Natural killer cell (primary cell): ENCODE measurements at regions not wholly inside any gene's neighbourhood (a gene's known extent, or its start where the extent isn't known, plus 50 kb on each side); places are given as distances from the start of the nearest gene placed in this dataset.

Source experiments
- ATAC-seq, 3 donors: fragments of 150-1000 bp in 2 of 3; fragments of 200-7000 bp in 1 of 3; cut with Tn5 transposase; 1 replicate in 1 of 3; 2 replicates in 2 of 3; pipeline ENCODE4 v1.10.0; 2021; ENCODE audit warnings: mild to moderate bottlenecking in 2 of 3, moderate library complexity in 2 of 3
- DNase-seq, 2 donors: peaks; one replicate each; pipeline versions ENCODE4 v3.0.0 to v3.0.0-alpha.2; 2013 to 2021; ENCODE audit warnings: mixed read lengths in 1 of 2
- H3K27ac ChIP-seq: one replicate; pipeline ENCODE4 v1.5.1; 2013; ENCODE audit warnings: mild to moderate bottlenecking, low read length
- H3K27me3 ChIP-seq: one replicate; pipeline ENCODE4 v1.6.1; 2013; ENCODE audit warnings: low read length; ENCODE audit not compliant: control insufficient read depth, insufficient read depth
- H3K36me3 ChIP-seq: one replicate; pipeline ENCODE4 v1.6.1; 2013; ENCODE audit warnings: low read length; ENCODE audit not compliant: control insufficient read depth, insufficient read depth
- H3K4me1 ChIP-seq: one replicate; pipeline ENCODE4 v1.6.1; 2013; ENCODE audit warnings: low read length; ENCODE audit not compliant: control insufficient read depth, insufficient read depth
- H3K4me3 ChIP-seq: one replicate; pipeline ENCODE4 v1.5.1; 2013; ENCODE audit warnings: low read length
- H3K9me3 ChIP-seq: one replicate; pipeline ENCODE4 v1.6.1; 2013; ENCODE audit warnings: low read length; ENCODE audit not compliant: control insufficient read depth, insufficient read depth
- H3K27ac Mint-ChIP-seq, 2 donors: one replicate each; pipeline ENCODE4 v1.8.0; 2022; ENCODE audit warnings: mild to moderate bottlenecking in 2 of 2, mixed read lengths in 2 of 2, moderate library complexity in 1 of 2
- H3K27me3 Mint-ChIP-seq, 2 donors: one replicate each; pipeline ENCODE4 v1.8.0; 2022; ENCODE audit warnings: low read depth in 2 of 2, mixed read lengths in 2 of 2
- H3K36me3 Mint-ChIP-seq: one replicate; pipeline ENCODE4 v1.8.0; 2022; ENCODE audit warnings: mixed read lengths
- H3K4me1 Mint-ChIP-seq, 2 donors: one replicate each; pipeline ENCODE4 v1.8.0; 2022; ENCODE audit warnings: mixed read lengths in 2 of 2
- H3K4me3 Mint-ChIP-seq: one replicate; pipeline ENCODE4 v1.8.0; 2022; ENCODE audit warnings: mild to moderate bottlenecking, moderate library complexity, mixed read lengths
- H3K9me3 Mint-ChIP-seq, 2 donors: one replicate each; pipeline ENCODE4 v1.8.0; 2022; ENCODE audit warnings: mixed read lengths in 2 of 2
- CTCF ChIP-seq: fragments of 200-600 bp; IDR thresholded peaks from one replicate; pipeline ENCODE4 v1.8.0; 2022; ENCODE audit warnings: antibody characterized with exemption
- WGBS: methylation state at CpG from one replicate; pipeline ENCODE4 v1.1.7; 2013; ENCODE audit warnings: missing lambda C conversion rate; ENCODE audit not compliant: insufficient coverage; 5-methylcytosine and 5-hydroxymethylcytosine counted together
- intact Hi-C: fragments of 100-400 bp; cut with micrococcal nuclease; formaldehyde crosslinking; loops from one replicate; pipeline ENCODE4 v1.14.2; 2022

- no peaks in the 10 kb centered on the region for H3K9me3 Mint-ChIP-seq
- no peaks in the 10 kb centered on the region for H3K4me1 Mint-ChIP-seq
- intact Hi-C loops: no loop called here
- ATAC-seq (no peak), DNase-seq (no peak)
- no peak overlapping the region for H3K4me3 ChIP-seq
- H3K9me3 ChIP-seq: no peaks in the 10 kb centered on the region
- H3K36me3 Mint-ChIP-seq: no peaks in the 10 kb centered on the region
- no peaks in the 10 kb centered on the region for H3K27me3 ChIP-seq
- H3K27me3 Mint-ChIP-seq: peaks cover 6 to 12% of the 10 kb centered on the region in 2 donors
- no peaks in the 10 kb centered on the region for H3K36me3 ChIP-seq
- no peak overlapping the region for H3K27ac Mint-ChIP-seq
- no peaks in the 10 kb centered on the region for H3K4me1 ChIP-seq
- no peak overlapping the region for H3K4me3 Mint-ChIP-seq
- no peak overlapping the region for H3K27ac ChIP-seq
- no peak for TF ChIP-seq CTCF
Observed at GRCh38 chr6:71387179-71387578, 98.6 kb downstream of the OGFRL1 start.

GRCh38 chr6:71388068-71388744 is 99.6 kb downstream of the OGFRL1 start:
- intact Hi-C loops: no loop called here
- no peak for TF ChIP-seq CTCF
- no CpG with 5 or more reads among the region's 1 CpG for WGBS
- Histone ChIP-seq H3K27ac (no peak overlapping the region), H3K36me3 (no peaks in the 10 kb centered on the region), H3K4me1 (no peaks in the 10 kb centered on the region), H3K9me3 (no peaks in the 10 kb centered on the region), H3K4me3 (no peak overlapping the region), H3K27me3 (no peaks in the 10 kb centered on the region)
- Mint-ChIP-seq H3K9me3 (no peaks in the 10 kb centered on the region), H3K4me3 (no peak overlapping the region), H3K27ac (no peak overlapping the region), H3K27me3 (peaks cover 6 to 13% of the 10 kb centered on the region in 2 donors), H3K36me3 (no peaks in the 10 kb centered on the region), H3K4me1 (no peaks in the 10 kb centered on the region)
- no peak for DNase-seq
- no peak for ATAC-seq

GRCh38 chr6:71388856-71389527 is 100.4 kb downstream of the OGFRL1 start:
- Mint-ChIP-seq H3K4me1 (no peaks in the 10 kb centered on the region), H3K27ac (no peak overlapping the region), H3K4me3 (no peak overlapping the region), H3K36me3 (no peaks in the 10 kb centered on the region), H3K27me3 (peaks cover 6 to 13% of the 10 kb centered on the region in 2 donors), H3K9me3 (no peaks in the 10 kb centered on the region)
- Histone ChIP-seq H3K27ac (no peak overlapping the region), H3K4me3 (no peak overlapping the region), H3K36me3 (no peaks in the 10 kb centered on the region), H3K27me3 (no peaks in the 10 kb centered on the region), H3K9me3 (no peaks in the 10 kb centered on the region), H3K4me1 (no peaks in the 10 kb centered on the region)
- intact Hi-C loops: no loop called here
- ATAC-seq: no peak
- no peak for DNase-seq
- TF ChIP-seq CTCF: no peak
- WGBS: 68% methylated on average over 4 of the region's 4 CpGs

- no peak for ATAC-seq
- no peak for TF ChIP-seq CTCF
- intact Hi-C loops: no loop called here
- no peak overlapping the region for H3K27ac Mint-ChIP-seq
- H3K4me3 ChIP-seq: no peak overlapping the region
- no peak overlapping the region for H3K27ac ChIP-seq
- H3K27me3 ChIP-seq: no peaks in the 10 kb centered on the region
- WGBS: no CpG with 5 or more reads among the region's 1 CpG
- H3K4me1 ChIP-seq: no peaks in the 10 kb centered on the region
- H3K9me3 ChIP-seq: no peaks in the 10 kb centered on the region
- no peaks in the 10 kb centered on the region for H3K4me1 Mint-ChIP-seq
- H3K27me3 Mint-ChIP-seq: peaks cover 6 to 13% of the 10 kb centered on the region in 2 donors
- H3K4me3 Mint-ChIP-seq: no peak overlapping the region
- no peak for DNase-seq
- no peaks in the 10 kb centered on the region for H3K36me3 Mint-ChIP-seq
- no peaks in the 10 kb centered on the region for H3K9me3 Mint-ChIP-seq
- no peaks in the 10 kb centered on the region for H3K36me3 ChIP-seq
Observed at GRCh38 chr6:71391126-71391525, 102.5 kb downstream of the OGFRL1 start.
